Small intestine (tissue), 7 donors: ENCODE measurements at regions not wholly inside any gene's neighbourhood (a gene's known extent, or its start where the extent isn't known, plus 50 kb on each side); places are given as distances from the start of the nearest gene placed in this dataset.

Experiments
- DNase-seq, 2 donors: peaks; one replicate each; pipeline versions ENCODE4 v3.0.0 to v3.0.0-alpha.2; 2013
- FAIRE-seq: peaks from 2 replicates; lab custom pipeline; 2012; peaks lifted over from hg19 to GRCh38; lab: Jason Lieb, UNC
- H3K27ac ChIP-seq, 3 donors: one replicate each; pipeline ENCODE4 v1.5.1; 2013; ENCODE audit warnings: low read length in 2 of 3, mild to moderate bottlenecking in 2 of 3, control low read depth in 1 of 3, inconsistent platforms in 1 of 3, low read depth in 1 of 3, moderate library complexity in 1 of 3
- H3K27me3 ChIP-seq, 3 donors: one replicate each; pipeline ENCODE4 v1.6.1; 2013; ENCODE audit warnings: low read length in 3 of 3, inconsistent platforms in 1 of 3; ENCODE audit not compliant: control insufficient read depth in 3 of 3, insufficient read depth in 3 of 3
- H3K36me3 ChIP-seq, 3 donors: one replicate each; pipeline ENCODE4 v1.6.1; 2013; ENCODE audit warnings: low read length in 3 of 3, inconsistent platforms in 1 of 3, low read depth in 1 of 3, mild to moderate bottlenecking in 1 of 3, moderate library complexity in 1 of 3; ENCODE audit not compliant: control insufficient read depth in 3 of 3, insufficient read depth in 2 of 3
- H3K4me1 ChIP-seq, 3 donors: one replicate each; pipeline ENCODE4 v1.6.1; 2013; ENCODE audit warnings: low read length in 2 of 3, inconsistent platforms in 1 of 3, low read depth in 1 of 3, mild to moderate bottlenecking in 1 of 3, moderate library complexity in 1 of 3; ENCODE audit not compliant: control insufficient read depth in 3 of 3, insufficient read depth in 2 of 3
- H3K4me3 ChIP-seq, 3 donors: one replicate each; pipeline ENCODE4 v1.5.1; 2013; ENCODE audit warnings: low read length in 3 of 3, control low read depth in 1 of 3, inconsistent platforms in 1 of 3, low read depth in 1 of 3, mild to moderate bottlenecking in 1 of 3, moderate library complexity in 1 of 3
- H3K9me3 ChIP-seq, 2 donors: one replicate each; pipeline ENCODE4 v1.6.1; 2013; ENCODE audit warnings: low read depth in 1 of 2, low read length in 1 of 2; ENCODE audit not compliant: control insufficient read depth in 2 of 2, insufficient read depth in 1 of 2
- WGBS, 3 donors: extraction: QIAGEN DNeasy Blood & Tissue Kit; methylation state at CpG; one replicate each; pipeline ENCODE4 v1.1.7; 2013; 5-methylcytosine and 5-hydroxymethylcytosine counted together
- donor health status: healthy with polysubstance abuse.
- donor health status: control.
- donor health status: control.
- donor health status: Bipolar disorder and iron deficiency.
- donor health status: healthy.

DNA sequence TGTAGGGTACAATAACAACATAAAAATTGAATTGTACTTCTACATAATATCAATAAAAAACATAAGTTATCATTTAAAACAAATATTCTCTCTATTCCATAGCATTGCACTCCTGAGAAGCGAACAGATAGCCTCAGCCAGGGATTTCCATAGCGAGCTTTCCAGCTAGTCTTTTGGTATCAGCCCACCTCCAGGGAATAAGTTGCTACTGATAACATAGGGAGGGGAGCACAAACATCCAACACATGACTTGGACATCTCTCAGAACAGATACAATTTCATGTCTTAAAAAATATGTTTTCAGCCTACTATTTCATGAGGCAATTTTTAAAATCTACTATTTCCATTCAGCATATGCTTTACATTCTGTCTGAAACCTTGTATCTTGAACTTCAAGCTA lies 804.4 kb upstream of the RAB6C start:
- no peak for DNase-seq
- Histone ChIP-seq H3K36me3 (no peaks in the 10 kb centered on the region), H3K4me3 (no peak overlapping the region), H3K27ac (no peak overlapping the region), H3K27me3 (no peaks in the 10 kb centered on the region), H3K4me1 (no peaks in the 10 kb centered on the region), H3K9me3 (no peaks in the 10 kb centered on the region)
- no peak for FAIRE-seq
- 77 to 78% (median 78%) methylated on average over 2 of the region's 2 CpGs for WGBS, 3 donors

DNA sequence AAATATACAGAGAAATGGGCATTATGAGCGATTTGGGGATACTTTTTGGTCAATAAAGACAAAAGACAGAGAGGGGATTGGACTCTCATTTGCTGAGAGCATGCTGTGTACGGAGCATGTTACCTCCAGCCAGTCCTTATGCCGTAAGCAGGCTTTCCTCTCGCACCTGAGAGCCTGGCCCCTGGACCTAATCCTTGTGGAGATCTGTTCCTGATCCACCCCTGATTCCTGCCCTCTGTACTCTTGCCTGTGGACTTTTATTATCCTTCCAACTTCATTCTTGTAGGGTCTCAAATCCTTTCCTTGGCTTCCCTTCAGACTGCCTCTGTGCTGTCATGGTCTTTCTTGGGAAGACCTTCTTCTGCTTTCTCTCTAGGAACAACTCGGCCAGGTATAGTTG lies 803.1 kb upstream of the RAB6C start:
- FAIRE-seq = no peak
- H3K36me3 ChIP-seq = no peaks in the 10 kb centered on the region
- 71 to 87% (median 82%) methylated on average over 5 of the region's 5 CpGs for WGBS, 3 donors

DNA sequence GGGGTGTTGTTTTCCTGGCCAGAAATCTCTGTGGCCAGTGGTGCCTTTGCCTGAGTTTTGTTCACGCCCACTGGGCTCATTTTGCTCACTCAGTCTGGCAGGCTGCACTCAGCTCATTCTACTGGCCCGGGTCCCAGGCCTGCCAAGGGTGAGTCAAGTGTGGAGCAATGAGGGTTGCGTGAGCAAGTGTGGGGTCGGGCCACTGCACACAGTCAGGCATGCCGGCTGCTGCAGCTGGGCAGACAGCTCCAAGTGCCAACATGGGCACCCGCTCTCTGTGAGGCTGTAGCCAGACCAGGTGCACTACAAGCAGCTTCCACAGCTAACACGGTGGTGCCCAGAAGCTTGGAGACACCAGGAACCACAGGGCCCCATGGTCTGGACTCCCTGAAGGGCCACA lies 801.1 kb upstream of the RAB6C start:
- Histone ChIP-seq H3K27me3 (no peaks in the 10 kb centered on the region), H3K9me3 (no peaks in the 10 kb centered on the region), H3K27ac (no peak overlapping the region), H3K36me3 (no peaks in the 10 kb centered on the region), H3K4me1 (no peaks in the 10 kb centered on the region), H3K4me3 (no peak overlapping the region)
- DNase-seq (no peak), FAIRE-seq (no peak)
- WGBS, 3 donors = 66 to 70% (median 68%) methylated on average over 7 of the region's 7 CpGs

More for the DNA sequence above, 803.1 kb upstream of the RAB6C start:
- Histone ChIP-seq H3K27ac (no peak overlapping the region), H3K9me3 (no peaks in the 10 kb centered on the region), H3K4me3 (no peak overlapping the region), H3K27me3 (no peaks in the 10 kb centered on the region), H3K4me1 (no peaks in the 10 kb centered on the region)
- DNase-seq = no peak

DNA sequence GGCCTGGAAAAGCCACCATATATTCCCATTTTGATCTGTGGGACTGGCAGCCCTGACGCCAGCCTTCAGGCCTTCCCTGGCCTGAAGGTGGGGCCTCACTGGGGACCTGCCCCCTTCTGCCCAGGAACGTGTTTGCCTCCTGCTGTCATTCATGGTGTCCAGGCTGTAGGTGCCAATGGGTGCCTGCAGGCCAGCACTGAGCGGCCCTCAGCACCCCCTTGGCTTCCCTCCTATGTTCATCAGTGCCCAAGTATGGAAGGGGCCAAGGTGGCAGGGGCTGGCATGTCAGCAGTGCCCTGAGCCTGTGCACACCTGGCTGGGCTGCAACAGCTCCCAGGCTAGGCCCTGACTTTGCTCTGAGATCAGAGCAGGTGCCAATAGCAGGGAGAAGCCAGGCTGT lies 800.3 kb upstream of the RAB6C start:
- no peaks in the 10 kb centered on the region for H3K4me1 ChIP-seq
- no peaks in the 10 kb centered on the region for H3K27me3 ChIP-seq
- H3K36me3 ChIP-seq = no peaks in the 10 kb centered on the region
- H3K9me3 ChIP-seq = no peaks in the 10 kb centered on the region
- DNase-seq (no peak), FAIRE-seq (no peak)
- no peak overlapping the region for H3K4me3 ChIP-seq
- 76 to 87% (median 85%) methylated on average over 2 to 3 of the region's 3 CpGs for WGBS, 3 donors
- H3K27ac ChIP-seq = no peak overlapping the region

DNA sequence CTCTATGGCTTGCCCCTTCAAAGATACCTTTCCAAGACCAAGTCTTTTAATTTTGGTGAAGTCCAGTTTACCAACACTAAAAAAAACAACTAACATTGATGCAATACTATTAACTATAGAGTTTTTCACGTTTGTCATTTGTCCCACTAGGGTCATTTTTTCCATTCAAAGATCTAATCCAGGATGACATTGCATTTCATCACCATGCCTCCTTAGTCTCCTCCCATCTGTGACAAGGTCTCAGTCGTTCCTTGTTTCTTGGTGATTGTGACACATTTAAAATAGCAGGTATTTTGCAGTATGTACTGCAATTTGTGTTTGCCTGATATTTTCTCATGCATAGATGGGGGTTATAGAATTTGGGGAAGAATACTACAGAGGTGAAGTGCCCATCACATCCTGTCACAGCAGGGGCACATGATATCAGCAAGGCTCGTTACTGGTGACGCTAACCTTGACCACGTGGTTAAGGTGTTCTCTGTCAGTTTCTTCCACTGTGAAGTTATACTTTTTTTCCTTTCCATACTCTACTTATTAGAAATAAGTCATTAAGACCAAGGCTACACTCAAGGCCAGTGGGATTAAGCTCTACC lies 799.2 kb upstream of the RAB6C start:
- FAIRE-seq (no peak), DNase-seq (no peak)
- Histone ChIP-seq H3K27me3 (no peaks in the 10 kb centered on the region), H3K4me1 (no peaks in the 10 kb centered on the region), H3K27ac (no peak overlapping the region), H3K36me3 (no peaks in the 10 kb centered on the region), H3K9me3 (no peaks in the 10 kb centered on the region), H3K4me3 (no peak overlapping the region)
- WGBS, 3 donors = 55 to 66% (median 64%) methylated on average over 5 of the region's 5 CpGs

DNA sequence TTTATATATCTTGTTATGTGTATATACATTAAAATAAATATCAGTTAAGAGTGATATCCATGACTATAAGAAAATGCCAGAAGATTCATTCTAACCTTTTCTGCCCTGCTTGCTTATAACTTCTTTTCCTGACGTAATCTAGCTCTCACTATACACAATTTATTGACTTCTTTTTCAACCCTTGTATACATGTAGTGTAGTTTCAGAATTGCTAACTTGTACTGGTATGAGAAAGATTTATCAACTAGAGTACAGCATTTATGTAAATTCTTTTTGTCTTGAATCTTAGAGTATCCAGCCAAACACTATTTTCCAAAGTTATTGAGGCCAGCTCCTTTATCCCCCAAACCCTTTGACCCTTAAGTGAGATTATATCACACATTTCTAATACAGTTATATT lies 798.0 kb upstream of the RAB6C start:
- no peaks in the 10 kb centered on the region for H3K27me3 ChIP-seq
- 55 to 75% (median 70%) methylated on average over 1 of the region's 1 CpG for WGBS, 3 donors
- H3K36me3 ChIP-seq = no peaks in the 10 kb centered on the region
- H3K4me3 ChIP-seq = no peak overlapping the region
- H3K27ac ChIP-seq = no peak overlapping the region
- no peak for FAIRE-seq
- no peak for DNase-seq
- no peaks in the 10 kb centered on the region for H3K9me3 ChIP-seq
- no peaks in the 10 kb centered on the region for H3K4me1 ChIP-seq

DNA sequence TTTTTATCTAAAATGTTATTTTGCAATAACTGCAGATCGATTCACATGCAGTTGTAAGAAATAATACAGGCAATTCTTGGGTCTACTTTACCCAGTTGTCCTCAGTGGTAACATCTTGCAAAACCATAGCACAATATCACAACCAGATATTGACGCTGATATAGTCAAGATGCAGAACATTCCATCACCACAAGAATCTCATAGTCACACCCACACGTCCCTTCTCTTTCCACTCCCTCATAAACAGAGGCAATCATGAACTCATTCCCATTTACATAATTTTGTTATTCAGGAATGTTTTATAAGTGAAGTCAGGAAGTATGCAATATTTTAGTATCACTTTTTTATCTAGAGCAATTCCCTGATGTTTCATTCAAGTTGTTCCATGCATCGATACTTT lies 797.5 kb upstream of the RAB6C start:
- Histone ChIP-seq H3K27ac (no peak overlapping the region), H3K9me3 (no peaks in the 10 kb centered on the region), H3K36me3 (no peaks in the 10 kb centered on the region), H3K27me3 (no peaks in the 10 kb centered on the region), H3K4me1 (no peaks in the 10 kb centered on the region), H3K4me3 (no peak overlapping the region)
- WGBS, 3 donors = 76 to 80% (median 80%) methylated on average over 4 of the region's 4 CpGs
- FAIRE-seq (no peak), DNase-seq (no peak)

DNA sequence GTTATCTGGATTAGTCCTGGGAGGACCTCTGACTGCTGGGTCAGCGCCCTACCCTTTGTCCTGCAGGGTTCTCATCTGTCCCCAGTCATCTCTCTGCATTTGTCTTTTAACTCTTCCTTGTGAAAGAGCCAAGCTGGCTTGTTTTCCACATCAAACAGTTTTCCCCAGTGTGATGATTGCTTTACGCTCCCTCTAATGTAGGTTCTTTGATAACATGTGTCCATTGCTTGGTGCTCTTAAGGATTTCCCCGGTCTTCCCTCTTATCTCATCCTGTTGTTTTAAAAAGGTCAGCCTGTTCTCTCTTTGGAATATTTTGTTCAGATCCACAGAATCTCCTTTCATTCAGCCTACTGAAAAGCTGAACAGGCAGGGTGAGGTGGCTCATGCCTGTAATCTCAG lies 792.1 kb upstream of the RAB6C start:
- WGBS, 3 donors = 48 to 70% (median 49%) methylated on average over 3 of the region's 3 CpGs
- H3K27ac ChIP-seq = no peak overlapping the region
- H3K9me3 ChIP-seq = no peaks in the 10 kb centered on the region
- H3K36me3 ChIP-seq = no peaks in the 10 kb centered on the region
- H3K4me3 ChIP-seq = no peak overlapping the region
- no peaks in the 10 kb centered on the region for H3K27me3 ChIP-seq
- FAIRE-seq = no peak
- no peaks in the 10 kb centered on the region for H3K4me1 ChIP-seq
- DNase-seq = no peak

DNA sequence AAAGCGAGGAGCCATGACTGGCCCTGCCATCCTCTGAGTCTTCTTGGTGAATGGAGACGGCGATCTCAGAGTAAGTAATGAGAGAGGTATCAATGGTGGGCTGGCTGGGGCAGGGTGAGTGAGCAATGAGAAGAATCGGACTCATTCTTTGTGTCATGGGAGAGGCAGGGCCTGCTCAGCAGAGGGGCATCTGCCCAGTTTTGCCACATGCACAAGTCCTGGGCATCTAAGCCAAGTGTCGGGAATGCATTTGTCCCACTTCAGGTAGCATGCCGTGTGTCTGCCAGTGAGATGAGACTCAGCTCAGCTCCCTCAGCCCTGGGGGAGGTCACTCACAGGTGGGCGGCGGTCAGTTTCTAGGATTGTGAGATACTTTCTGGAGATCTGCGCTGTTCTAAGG lies 791.0 kb upstream of the RAB6C start:
- 89 to 92% (median 90%) methylated on average over 8 to 9 of the region's 9 CpGs for WGBS, 3 donors
- H3K36me3 ChIP-seq = no peaks in the 10 kb centered on the region
- FAIRE-seq = no peak
- H3K9me3 ChIP-seq = no peaks in the 10 kb centered on the region
- no peak overlapping the region for H3K27ac ChIP-seq
- H3K4me1 ChIP-seq = no peaks in the 10 kb centered on the region
- no peak for DNase-seq
- no peak overlapping the region for H3K4me3 ChIP-seq
- H3K27me3 ChIP-seq = no peaks in the 10 kb centered on the region
